Activated T-cell treated with anti-CD3 and anti-CD28 coated beads, Interleukin-2, amount 50 U/mL, for 24 hours (primary cell): ENCODE measurements at regions not wholly inside any gene's neighbourhood (a gene's known extent, or its start where the extent isn't known, plus 50 kb on each side); places are given as distances from the start of the nearest gene placed in this dataset.
A peak's percentile ranks its signal among the peaks of the same experiment; 100 is the strongest.
"Not testable (repeated sequence)": the region's sequence is repeated elsewhere in the genome, so short reads cannot be mapped to it uniquely, and the experiment has no call there.

Source experiments
- DNase-seq: peaks from one replicate; pipeline ENCODE4 v3.0.0-alpha.2; 2020
- H3K27ac Mint-ChIP-seq: 2 replicates; pipeline ENCODE4 v1.8.0; 2020; ENCODE audit warnings: mild to moderate bottlenecking, mixed read lengths
- H3K27me3 Mint-ChIP-seq: 2 replicates; pipeline ENCODE4 v1.8.0; 2020; ENCODE audit warnings: mixed read lengths
- H3K36me3 Mint-ChIP-seq: 2 replicates; pipeline ENCODE4 v1.8.0; 2020; ENCODE audit warnings: low read depth, mixed read lengths
- H3K4me1 Mint-ChIP-seq: 2 replicates; pipeline ENCODE4 v1.8.0; 2020; ENCODE audit warnings: low read depth, mixed read lengths
- H3K4me3 Mint-ChIP-seq: 2 replicates; pipeline ENCODE4 v1.8.0; 2020; ENCODE audit warnings: mild to moderate bottlenecking, moderate library complexity, mixed read lengths
- H3K9me3 Mint-ChIP-seq: 2 replicates; pipeline ENCODE4 v1.8.0; 2020; ENCODE audit warnings: mixed read lengths

- Mint-ChIP-seq H3K36me3 (peaks cover 18% of the 10 kb centered on the region), H3K9me3 (no peaks in the 10 kb centered on the region), H3K27ac (no peak overlapping the region), H3K4me3 (no peak overlapping the region), H3K27me3 (no peaks in the 10 kb centered on the region), H3K4me1 (peaks cover 21% of the 10 kb centered on the region)
- no peak for DNase-seq
Measured at GRCh38 chr2:144133936-144134665, 385.8 kb downstream of the ZEB2 start.

- DNase-seq, result no peak
- Mint-ChIP-seq H3K36me3 (peaks cover 11% of the 10 kb centered on the region), H3K9me3 (no peaks in the 10 kb centered on the region), H3K4me1 (peaks cover 35% of the 10 kb centered on the region), H3K4me3 (no peak overlapping the region), H3K27me3 (no peaks in the 10 kb centered on the region), H3K27ac (no peak overlapping the region)
Measured at GRCh38 chr2:144132357-144132756, 387.6 kb downstream of the ZEB2 start.

GRCh38 chr2:144131042-144131441 is 388.9 kb downstream of the ZEB2 start:
- H3K4me3 Mint-ChIP-seq, result no peak overlapping the region
- peaks cover 14% of the 10 kb centered on the region for H3K36me3 Mint-ChIP-seq
- H3K4me1 Mint-ChIP-seq, result peaks cover 41% of the 10 kb centered on the region

GRCh38 chr2:144130551-144130950 is 389.4 kb downstream of the ZEB2 start:
- peaks cover 41% of the 10 kb centered on the region for H3K4me1 Mint-ChIP-seq
- no peak overlapping the region for H3K27ac Mint-ChIP-seq
- H3K9me3 Mint-ChIP-seq, result peaks cover 3% of the 10 kb centered on the region
- H3K36me3 Mint-ChIP-seq, result peaks cover 13% of the 10 kb centered on the region
- H3K27me3 Mint-ChIP-seq, result no peaks in the 10 kb centered on the region
- H3K4me3 Mint-ChIP-seq, result no peak overlapping the region
- no peak for DNase-seq

More at GRCh38 chr2:144131042-144131441, 388.9 kb downstream of the ZEB2 start:
- Mint-ChIP-seq H3K9me3 (no peaks in the 10 kb centered on the region), H3K27ac (no peak overlapping the region), H3K27me3 (no peaks in the 10 kb centered on the region)
- no peak for DNase-seq

GRCh38 chr2:144128130-144128746 is 391.7 kb downstream of the ZEB2 start:
- Mint-ChIP-seq H3K27me3 (no peaks in the 10 kb centered on the region), H3K27ac (peak overlapping the region; percentile 81)
- no peak for DNase-seq

GRCh38 chr2:144127693-144128092 is 392.2 kb downstream of the ZEB2 start:
- H3K27me3 Mint-ChIP-seq, result no peaks in the 10 kb centered on the region
- H3K4me3 Mint-ChIP-seq, result no peak overlapping the region
- peaks cover 14% of the 10 kb centered on the region for H3K36me3 Mint-ChIP-seq
- H3K27ac Mint-ChIP-seq, result peak overlapping the region; percentile 86
- peaks cover 41% of the 10 kb centered on the region for H3K4me1 Mint-ChIP-seq
- H3K9me3 Mint-ChIP-seq, result peaks cover 5% of the 10 kb centered on the region
- DNase-seq, result no peak

More at GRCh38 chr2:144128130-144128746, 391.7 kb downstream of the ZEB2 start:
- H3K36me3 Mint-ChIP-seq, result peaks cover 14% of the 10 kb centered on the region
- H3K9me3 Mint-ChIP-seq, result peaks cover 5% of the 10 kb centered on the region
- H3K4me1 Mint-ChIP-seq, result peaks cover 41% of the 10 kb centered on the region
- no peak overlapping the region for H3K4me3 Mint-ChIP-seq

- no peak for DNase-seq
- no peak overlapping the region for H3K4me3 Mint-ChIP-seq
- H3K27ac Mint-ChIP-seq, result peak overlapping the region; percentile 18
- H3K4me1 Mint-ChIP-seq, result peaks cover 38% of the 10 kb centered on the region
- H3K36me3 Mint-ChIP-seq, result peaks cover 14% of the 10 kb centered on the region
- no peaks in the 10 kb centered on the region for H3K27me3 Mint-ChIP-seq
- peaks cover 5% of the 10 kb centered on the region for H3K9me3 Mint-ChIP-seq
Measured at GRCh38 chr2:144126302-144126701, 393.6 kb downstream of the ZEB2 start.

- Mint-ChIP-seq H3K4me3 (no peak overlapping the region), H3K27me3 (no peaks in the 10 kb centered on the region), H3K4me1 (peaks cover 35% of the 10 kb centered on the region), H3K9me3 (peaks cover 5% of the 10 kb centered on the region), H3K27ac (no peak overlapping the region), H3K36me3 (peaks cover 14% of the 10 kb centered on the region)
- DNase-seq, result no peak
Measured at GRCh38 chr2:144125751-144126150, 394.2 kb downstream of the ZEB2 start.

GRCh38 chr2:144124882-144125281 is 395.0 kb downstream of the ZEB2 start:
- Mint-ChIP-seq H3K4me1 (peaks cover 27% of the 10 kb centered on the region), H3K27me3 (no peaks in the 10 kb centered on the region), H3K27ac (no peak overlapping the region), H3K9me3 (peaks cover 5% of the 10 kb centered on the region), H3K36me3 (peaks cover 14% of the 10 kb centered on the region), H3K4me3 (no peak overlapping the region)
- no peak for DNase-seq

GRCh38 chr2:144120487-144120886 is 399.4 kb downstream of the ZEB2 start:
- peaks cover 15% of the 10 kb centered on the region for H3K4me1 Mint-ChIP-seq
- no peak overlapping the region for H3K4me3 Mint-ChIP-seq
- no peak overlapping the region for H3K27ac Mint-ChIP-seq
- H3K9me3 Mint-ChIP-seq, result peaks cover 2% of the 10 kb centered on the region
- no peak for DNase-seq
- peaks cover 9% of the 10 kb centered on the region for H3K36me3 Mint-ChIP-seq
- no peaks in the 10 kb centered on the region for H3K27me3 Mint-ChIP-seq

- Mint-ChIP-seq H3K27me3 (no peaks in the 10 kb centered on the region), H3K9me3 (peaks cover 5% of the 10 kb centered on the region), H3K36me3 (peaks cover 10% of the 10 kb centered on the region), H3K4me1 (peaks cover 32% of the 10 kb centered on the region), H3K27ac (peak overlapping the region; percentile 31), H3K4me3 (no peak overlapping the region)
- no peak for DNase-seq
Measured at GRCh38 chr2:144117086-144117485, 402.8 kb downstream of the ZEB2 start.

GRCh38 chr2:144115739-144116291 is 404.1 kb downstream of the ZEB2 start:
- Mint-ChIP-seq H3K4me1 (peaks cover 32% of the 10 kb centered on the region), H3K4me3 (no peak overlapping the region), H3K27ac (no peak overlapping the region), H3K9me3 (peaks cover 5% of the 10 kb centered on the region), H3K27me3 (no peaks in the 10 kb centered on the region), H3K36me3 (peaks cover 10% of the 10 kb centered on the region)
- no peak for DNase-seq

- H3K36me3 Mint-ChIP-seq, result peaks cover 10% of the 10 kb centered on the region
- no peaks in the 10 kb centered on the region for H3K27me3 Mint-ChIP-seq
- H3K27ac Mint-ChIP-seq, result no peak overlapping the region
Measured at GRCh38 chr2:144114760-144115159, 405.2 kb downstream of the ZEB2 start.

GRCh38 chr2:144111437-144111836 is 408.5 kb downstream of the ZEB2 start:
- H3K27me3 Mint-ChIP-seq, result no peaks in the 10 kb centered on the region
- H3K36me3 Mint-ChIP-seq, result peaks cover 31% of the 10 kb centered on the region
- H3K9me3 Mint-ChIP-seq, result peaks cover 21% of the 10 kb centered on the region
- no peak overlapping the region for H3K27ac Mint-ChIP-seq
- peaks cover 23% of the 10 kb centered on the region for H3K4me1 Mint-ChIP-seq
- DNase-seq, result no peak
- no peak overlapping the region for H3K4me3 Mint-ChIP-seq

More at GRCh38 chr2:144114760-144115159, 405.2 kb downstream of the ZEB2 start:
- no peak for DNase-seq
- peaks cover 32% of the 10 kb centered on the region for H3K4me1 Mint-ChIP-seq
- H3K4me3 Mint-ChIP-seq, result no peak overlapping the region
- peaks cover 5% of the 10 kb centered on the region for H3K9me3 Mint-ChIP-seq

- not testable (repeated sequence) for DNase-seq, H3K27me3 Mint-ChIP-seq, H3K4me3 Mint-ChIP-seq, H3K27ac Mint-ChIP-seq, H3K4me1 Mint-ChIP-seq
- H3K9me3 Mint-ChIP-seq, result peaks cover 27% of the 10 kb centered on the region
- H3K36me3 Mint-ChIP-seq, result peaks cover 43% of the 10 kb centered on the region
Measured at GRCh38 chr2:144106104-144106503, 413.8 kb downstream of the ZEB2 start.
